ENCODE measurements at regions not wholly inside any gene's neighbourhood (a gene's known extent, or its start where the extent isn't known, plus 50 kb on each side); places are given as distances from the start of the nearest gene placed in this dataset.

GRCh38 chr3:18716821-18717220 is 291.7 kb upstream of the SATB1 start:
- no peaks in the 10 kb centered on the region for H3K27me3 Mint-ChIP-seq (ENCODE audit: insufficient read depth, unreplicated experiment)
- BruUV-seq (replicated peaks): no TSS peak
- H3K4me1 Mint-ChIP-seq (ENCODE audit: insufficient read depth, unreplicated experiment): no peaks in the 10 kb centered on the region
- DNase-seq (ENCODE audit: unreplicated experiment): peak; percentile 38
- no peak overlapping the region for H3K27ac Mint-ChIP-seq (ENCODE audit: low read depth, unreplicated experiment)
- intact Hi-C loops (cut with micrococcal nuclease): no loop called here
- POLR2A ChIA-PET: no interaction called here
- CTCF ChIA-PET: interaction anchor here (1.0 to 1.5 kb wide), 2 partner anchors 43 to 44 kb away, joined by 3 read pairs; no protein-coding TSS in a partner anchor
- H3K9me3 Mint-ChIP-seq (ENCODE audit: unreplicated experiment): no peaks in the 10 kb centered on the region
- TF ChIP-seq CTCF (IDR thresholded peaks at IDR 0.05; ENCODE audit: unreplicated experiment): no peak
- H3K4me3 Mint-ChIP-seq (ENCODE audit: unreplicated experiment): no peak overlapping the region
- no peaks in the 10 kb centered on the region for H3K36me3 Mint-ChIP-seq (ENCODE audit: insufficient read depth, unreplicated experiment)

- Mint-ChIP-seq H3K27me3 (ENCODE audit: insufficient read depth, unreplicated experiment) (no peaks in the 10 kb centered on the region), H3K27ac (ENCODE audit: low read depth, unreplicated experiment) (no peak overlapping the region), H3K4me3 (ENCODE audit: unreplicated experiment) (no peak overlapping the region), H3K36me3 (ENCODE audit: insufficient read depth, unreplicated experiment) (no peaks in the 10 kb centered on the region), H3K9me3 (ENCODE audit: unreplicated experiment) (no peaks in the 10 kb centered on the region), H3K4me1 (ENCODE audit: insufficient read depth, unreplicated experiment) (no peaks in the 10 kb centered on the region)
- DNase-seq (ENCODE audit: unreplicated experiment): no peak
- POLR2A ChIA-PET: no interaction called here
- intact Hi-C loops (cut with micrococcal nuclease): no loop called here
- TF ChIP-seq CTCF (IDR thresholded peaks at IDR 0.05; ENCODE audit: unreplicated experiment): no peak
- BruUV-seq (replicated peaks): no TSS peak
- CTCF ChIA-PET: interaction anchor here (0.7 to 1.5 kb wide), 3 partner anchors 43 to 320 kb away, joined by 3 read pairs; no protein-coding TSS in a partner anchor
Measured at GRCh38 chr3:18716101-18716500, 291.0 kb upstream of the SATB1 start.

GRCh38 chr3:18715208-18715607 is 290.1 kb upstream of the SATB1 start:
- intact Hi-C loops (cut with micrococcal nuclease): no loop called here
- Mint-ChIP-seq H3K36me3 (ENCODE audit: insufficient read depth, unreplicated experiment) (no peaks in the 10 kb centered on the region), H3K27me3 (ENCODE audit: insufficient read depth, unreplicated experiment) (no peaks in the 10 kb centered on the region), H3K4me3 (ENCODE audit: unreplicated experiment) (no peak overlapping the region), H3K27ac (ENCODE audit: low read depth, unreplicated experiment) (no peak overlapping the region), H3K9me3 (ENCODE audit: unreplicated experiment) (no peaks in the 10 kb centered on the region), H3K4me1 (ENCODE audit: insufficient read depth, unreplicated experiment) (no peaks in the 10 kb centered on the region)
- ChIA-PET CTCF (interaction anchor here (0.6 kb wide), 2 partner anchors 11 to 187 kb away, joined by 3 to 4 read pairs; no protein-coding TSS in a partner anchor), POLR2A (no interaction called here)
- DNase-seq (ENCODE audit: unreplicated experiment): no peak
- BruUV-seq (replicated peaks): no TSS peak
- no peak for TF ChIP-seq CTCF (IDR thresholded peaks at IDR 0.05; ENCODE audit: unreplicated experiment)

- H3K4me3 Mint-ChIP-seq (ENCODE audit: unreplicated experiment): no peak overlapping the region
- no peak for TF ChIP-seq CTCF (IDR thresholded peaks at IDR 0.05; ENCODE audit: unreplicated experiment)
- ChIA-PET POLR2A (no interaction called here), CTCF (interaction anchor here (0.7 to 1.4 kb wide), 2 partner anchors 8 to 275 kb away, joined by 3 read pairs; no protein-coding TSS in a partner anchor)
- H3K27me3 Mint-ChIP-seq (ENCODE audit: insufficient read depth, unreplicated experiment): no peaks in the 10 kb centered on the region
- no peak overlapping the region for H3K27ac Mint-ChIP-seq (ENCODE audit: low read depth, unreplicated experiment)
- no TSS peak for BruUV-seq (replicated peaks)
- intact Hi-C loops (cut with micrococcal nuclease): no loop called here
- DNase-seq (ENCODE audit: unreplicated experiment): no peak
- no peaks in the 10 kb centered on the region for H3K36me3 Mint-ChIP-seq (ENCODE audit: insufficient read depth, unreplicated experiment)
- no peaks in the 10 kb centered on the region for H3K9me3 Mint-ChIP-seq (ENCODE audit: unreplicated experiment)
- H3K4me1 Mint-ChIP-seq (ENCODE audit: insufficient read depth, unreplicated experiment): no peaks in the 10 kb centered on the region
Measured at GRCh38 chr3:18713577-18713951, 288.4 kb upstream of the SATB1 start.
